HG03565 (cell line): ENCODE measurements at regions not wholly inside any gene's neighbourhood (a gene's known extent, or its start where the extent isn't known, plus 50 kb on each side); places are given as distances from the start of the nearest gene placed in this dataset.

Experiments
- ATAC-seq: cut with Tn5 transposase; IDR thresholded peaks from one replicate; pipeline ENCODE4 v1.9.1; 2021; ENCODE audit warnings: mild to moderate bottlenecking, moderate library complexity; ENCODE audit not compliant: unreplicated experiment

- ATAC-seq = no peak
Measured at GRCh38 chr5:143761663-143762062, 50.3 kb upstream of the HMHB1 start.

- no peak for ATAC-seq
Measured at GRCh38 chr5:143760755-143761154, 51.2 kb upstream of the HMHB1 start.

- peak; percentile 52 for ATAC-seq
Measured at GRCh38 chr5:143760131-143760505, 51.8 kb upstream of the HMHB1 start.

GRCh38 chr5:143759396-143760130 is 52.4 kb upstream of the HMHB1 start:
- no peak for ATAC-seq

- ATAC-seq = peak; percentile 61
Measured at GRCh38 chr5:143758750-143759149, 53.2 kb upstream of the HMHB1 start.

- no peak for ATAC-seq
Measured at GRCh38 chr5:143758015-143758414, 53.9 kb upstream of the HMHB1 start.

- no peak for ATAC-seq
Measured at GRCh38 chr5:143757116-143757515, 54.8 kb upstream of the HMHB1 start.

- ATAC-seq = no peak
Measured at GRCh38 chr5:143755966-143756365, 56.0 kb upstream of the HMHB1 start.

- no peak for ATAC-seq
Measured at GRCh38 chr5:143752165-143752850, 59.7 kb upstream of the HMHB1 start.

GRCh38 chr5:143751342-143751741 is 60.6 kb upstream of the HMHB1 start:
- no peak for ATAC-seq

GRCh38 chr5:143749581-143750205 is 62.3 kb upstream of the HMHB1 start:
- no peak for ATAC-seq

- ATAC-seq = no peak
Measured at GRCh38 chr5:143748516-143748915, 63.4 kb upstream of the HMHB1 start.

- no peak for ATAC-seq
Measured at GRCh38 chr5:143742951-143743350, 69.0 kb upstream of the HMHB1 start.

- no peak for ATAC-seq
Measured at GRCh38 chr5:143741421-143741820, 70.5 kb upstream of the HMHB1 start.

- ATAC-seq = no peak
Measured at GRCh38 chr5:143740956-143741355, 71.0 kb upstream of the HMHB1 start.

- ATAC-seq = no peak
Measured at GRCh38 chr5:143739746-143740145, 72.2 kb upstream of the HMHB1 start.

GRCh38 chr5:143738417-143739401 is 73.3 kb upstream of the HMHB1 start:
- ATAC-seq = no peak

GRCh38 chr5:143737062-143737461 is 74.9 kb upstream of the HMHB1 start:
- ATAC-seq = no peak

GRCh38 chr5:143734456-143734780 is 77.5 kb upstream of the HMHB1 start:
- no peak for ATAC-seq

GRCh38 chr5:143733665-143734455 is 78.1 kb upstream of the HMHB1 start:
- ATAC-seq = no peak
